ENCODE measurements at regions not wholly inside any gene's neighbourhood (a gene's known extent, or its start where the extent isn't known, plus 50 kb on each side); places are given as distances from the start of the nearest gene placed in this dataset.

DNA sequence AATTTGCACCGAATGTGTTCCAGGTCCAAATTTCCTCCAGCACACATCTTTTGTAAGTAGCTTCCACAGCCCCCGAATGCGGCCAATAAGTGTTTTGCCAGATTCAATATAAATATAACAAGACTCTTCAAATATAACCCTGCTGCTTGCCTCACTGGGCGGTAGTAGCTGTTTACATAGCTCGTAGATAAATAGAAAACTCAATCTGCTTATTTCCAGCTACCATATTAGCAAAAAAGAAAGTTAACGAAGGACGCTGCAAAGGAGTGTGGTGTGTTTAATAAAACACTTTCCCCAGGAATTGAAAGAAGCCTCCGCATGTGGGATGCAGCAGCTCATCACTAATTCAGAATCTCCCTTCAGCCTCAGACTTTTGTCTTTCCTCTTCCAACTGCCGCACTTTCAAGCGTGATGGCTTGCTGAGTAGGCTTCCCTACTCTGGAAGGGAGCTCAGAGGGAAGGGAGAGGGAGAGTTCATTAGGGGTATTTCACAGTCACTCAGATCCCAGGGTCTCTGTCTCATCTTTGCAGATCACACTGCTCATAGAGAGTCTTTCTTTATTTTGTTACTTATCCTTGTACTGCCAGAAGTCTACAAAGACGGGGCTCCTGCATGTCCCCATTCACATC is 367.0 kb downstream of the RND3 start:
- TF ChIP-seq POLR2A (IDR thresholded peaks at IDR 0.05; ENCODE audit: low read depth, low read length) (no peak), POLR2AphosphoS5 (IDR thresholded peaks at IDR 0.05; ENCODE audit: low read depth, low read length) (no peak)
